ENCODE measurements at regions not wholly inside any gene's neighbourhood (a gene's known extent, or its start where the extent isn't known, plus 50 kb on each side); places are given as distances from the start of the nearest gene placed in this dataset.

GRCh38 chr6:27061235-27061993, 186.1 kb upstream of the PRSS16 start:
- no peak for DNase-seq (ENCODE audit: low read depth)
- TF ChIP-seq CTCF (IDR thresholded peaks at IDR 0.05; ENCODE audit: insufficient read depth, low read depth, low read length, missing control alignments), result no peak
- no peak overlapping the region for H3K4me3 ChIP-seq (ENCODE audit: low read depth, low read length)

GRCh38 chr6:27062755-27063154, 184.7 kb upstream of the PRSS16 start:
- no peak for TF ChIP-seq CTCF (IDR thresholded peaks at IDR 0.05; ENCODE audit: insufficient read depth, low read depth, low read length, missing control alignments)
- no peak for DNase-seq (ENCODE audit: low read depth)
- H3K4me3 ChIP-seq (ENCODE audit: low read depth, low read length), result no peak overlapping the region

GRCh38 chr6:27065183-27065582, 182.3 kb upstream of the PRSS16 start:
- H3K4me3 ChIP-seq (ENCODE audit: low read depth, low read length), result no peak overlapping the region
- DNase-seq (ENCODE audit: low read depth), result no peak
- no peak for TF ChIP-seq CTCF (IDR thresholded peaks at IDR 0.05; ENCODE audit: insufficient read depth, low read depth, low read length, missing control alignments)

GRCh38 chr6:27066381-27066780, 181.1 kb upstream of the PRSS16 start:
- no peak overlapping the region for H3K4me3 ChIP-seq (ENCODE audit: low read depth, low read length)
- DNase-seq (ENCODE audit: low read depth), result no peak
- no peak for TF ChIP-seq CTCF (IDR thresholded peaks at IDR 0.05; ENCODE audit: insufficient read depth, low read depth, low read length, missing control alignments)

- DNase-seq (ENCODE audit: low read depth), result no peak
- no peak overlapping the region for H3K4me3 ChIP-seq (ENCODE audit: low read depth, low read length)
- TF ChIP-seq CTCF (IDR thresholded peaks at IDR 0.05; ENCODE audit: insufficient read depth, low read depth, low read length, missing control alignments), result no peak
Observed at GRCh38 chr6:27066802-27067201, 180.7 kb upstream of the PRSS16 start.

GRCh38 chr6:27073441-27073840, 174.1 kb upstream of the PRSS16 start:
- H3K4me3 ChIP-seq (ENCODE audit: low read depth, low read length), result no peak overlapping the region
- DNase-seq (ENCODE audit: low read depth), result no peak
- TF ChIP-seq CTCF (IDR thresholded peaks at IDR 0.05; ENCODE audit: insufficient read depth, low read depth, low read length, missing control alignments), result no peak

GRCh38 chr6:27076116-27076515, 171.4 kb upstream of the PRSS16 start:
- no peak for DNase-seq (ENCODE audit: low read depth)
- TF ChIP-seq CTCF (IDR thresholded peaks at IDR 0.05; ENCODE audit: insufficient read depth, low read depth, low read length, missing control alignments), result no peak
- no peak overlapping the region for H3K4me3 ChIP-seq (ENCODE audit: low read depth, low read length)

All from GM12865 (cell line).